Kidney epithelial cell (primary cell): ENCODE measurements at regions not wholly inside any gene's neighbourhood (a gene's known extent, or its start where the extent isn't known, plus 50 kb on each side); places are given as distances from the start of the nearest gene placed in this dataset.

Source experiments
- DNase-seq: peaks from one replicate; pipeline ENCODE4 v3.0.0-alpha.2; 2010; ENCODE audit warnings: low read depth
- H3K27me3 ChIP-seq: 2 replicates; pipeline ENCODE4 v1.6.0; 2011; ENCODE audit warnings: low read length; ENCODE audit not compliant: control insufficient read depth, insufficient read depth
- H3K36me3 ChIP-seq: 2 replicates; pipeline ENCODE4 v1.5.1; 2011; ENCODE audit warnings: low read length; ENCODE audit not compliant: control insufficient read depth, insufficient read depth
- H3K4me3 ChIP-seq: 2 replicates; pipeline ENCODE4 v1.5.1; 2011; ENCODE audit warnings: low read depth, mild to moderate bottlenecking, control low read depth, low read length
- CTCF ChIP-seq: IDR thresholded peaks from 2 replicates; pipeline ENCODE4 v1.5.1; 2011; ENCODE audit warnings: mild to moderate bottlenecking, moderate library complexity, low read length, control low read depth, inconsistent platforms; ENCODE audit not compliant: insufficient read depth, poor library complexity, severe bottlenecking

DNA sequence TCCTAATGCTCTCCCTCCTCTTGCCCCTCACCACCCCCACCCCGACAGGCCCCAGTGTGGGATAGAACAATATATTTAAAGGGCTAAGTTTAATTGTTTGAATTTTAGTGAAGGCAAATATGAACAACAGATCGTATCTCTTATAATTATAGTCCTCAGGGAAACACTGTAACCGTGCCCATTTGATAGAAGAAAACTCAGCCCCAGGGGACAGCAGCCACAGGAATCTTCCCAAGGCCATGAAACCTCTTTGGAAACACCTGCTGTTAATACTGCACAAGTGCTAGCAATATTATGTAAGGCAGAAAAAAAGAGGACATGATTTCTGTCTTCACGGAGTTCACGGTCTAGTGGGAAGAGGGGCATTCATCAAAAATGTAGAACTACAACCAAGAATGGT lies 142.2 kb downstream of the URB2 start:
- no peaks in the 10 kb centered on the region for H3K27me3 ChIP-seq
- DNase-seq, result no peak
- no peak overlapping the region for H3K4me3 ChIP-seq
- H3K36me3 ChIP-seq, result no peaks in the 10 kb centered on the region
- no peak for TF ChIP-seq CTCF

GRCh38 chr1:229769006-229769405 lies 143.0 kb downstream of the URB2 start:
- no peak for TF ChIP-seq CTCF
- H3K27me3 ChIP-seq, result no peaks in the 10 kb centered on the region
- H3K36me3 ChIP-seq, result no peaks in the 10 kb centered on the region
- no peak for DNase-seq
- H3K4me3 ChIP-seq, result no peak overlapping the region

DNA sequence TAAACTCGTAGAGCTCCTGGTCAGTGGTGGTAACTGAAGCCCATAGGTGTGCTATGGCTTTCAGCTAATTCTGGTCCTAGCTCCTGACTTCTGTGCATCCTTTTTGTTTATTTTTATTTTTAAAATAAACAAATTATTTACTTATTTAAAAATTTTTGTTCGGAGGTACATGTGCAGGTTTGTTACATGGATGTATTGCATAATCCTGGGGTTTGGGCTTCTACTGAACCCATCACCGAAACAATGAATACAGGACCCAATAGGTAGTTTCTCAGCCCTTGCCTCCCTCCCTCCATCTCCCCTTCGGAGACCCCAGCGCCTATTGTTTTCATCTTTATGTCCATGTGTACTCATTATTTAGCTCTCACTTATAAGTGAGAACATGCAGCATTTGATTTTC lies 143.8 kb downstream of the URB2 start:
- Histone ChIP-seq H3K27me3 (no peaks in the 10 kb centered on the region), H3K36me3 (no peaks in the 10 kb centered on the region), H3K4me3 (no peak overlapping the region)
- no peak for TF ChIP-seq CTCF
- DNase-seq, result no peak

DNA sequence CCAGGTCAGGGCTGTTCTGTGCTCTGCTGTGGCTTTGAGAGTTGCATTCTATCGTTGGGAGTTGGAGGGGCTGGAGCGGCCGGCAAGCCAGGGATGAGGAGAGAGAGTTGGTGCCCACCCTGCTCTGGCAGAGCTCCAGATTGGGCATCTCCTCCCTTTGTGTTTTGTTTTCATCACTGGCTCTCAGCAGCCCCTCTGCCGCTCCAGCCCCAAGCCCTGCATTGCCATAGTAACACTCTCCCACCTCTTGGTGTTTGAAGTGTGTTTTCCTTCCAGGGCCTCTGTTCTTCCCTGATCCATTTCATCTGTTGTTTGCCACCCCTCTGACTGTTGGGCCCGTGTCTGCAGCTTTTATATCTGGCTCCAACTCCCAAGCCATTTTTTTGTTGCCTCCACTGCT lies 152.7 kb downstream of the URB2 start:
- Histone ChIP-seq H3K4me3 (no peak overlapping the region), H3K27me3 (no peaks in the 10 kb centered on the region), H3K36me3 (no peaks in the 10 kb centered on the region)
- no peak for DNase-seq
- TF ChIP-seq CTCF, result no peak

- Histone ChIP-seq H3K36me3 (no peaks in the 10 kb centered on the region), H3K4me3 (no peak overlapping the region), H3K27me3 (no peaks in the 10 kb centered on the region)
- no peak for DNase-seq
- TF ChIP-seq CTCF, result no peak
These were observed 155.4 kb downstream of the URB2 start for GRCh38 chr1:229781453-229781852.

DNA sequence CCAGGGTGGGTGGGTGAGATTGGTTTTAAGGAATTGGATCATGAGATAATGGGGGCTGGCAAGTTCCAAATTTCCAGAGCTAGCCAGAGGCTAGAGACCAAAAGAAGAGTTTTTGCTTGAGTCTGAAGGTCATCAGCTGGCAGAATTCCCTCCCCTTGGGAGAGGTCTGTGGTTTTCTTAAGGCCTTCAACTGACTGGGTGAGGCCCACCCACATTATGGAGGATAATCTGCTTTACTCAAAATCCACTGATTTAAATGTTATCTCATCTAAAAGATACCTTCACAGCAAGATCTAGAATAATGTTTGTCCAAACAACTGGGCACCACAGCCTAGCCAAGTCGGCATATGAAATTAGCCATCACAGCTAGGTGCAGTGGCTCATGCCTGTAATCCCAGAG lies 156.4 kb downstream of the URB2 start:
- no peak for TF ChIP-seq CTCF
- Histone ChIP-seq H3K27me3 (no peaks in the 10 kb centered on the region), H3K4me3 (no peak overlapping the region), H3K36me3 (no peaks in the 10 kb centered on the region)
- no peak for DNase-seq
